H1 (cell line): ENCODE measurements at regions not wholly inside any gene's neighbourhood (a gene's known extent, or its start where the extent isn't known, plus 50 kb on each side); places are given as distances from the start of the nearest gene placed in this dataset.

Source experiments
- CEBPB ChIP-seq: IDR thresholded peaks from 2 replicates; pipeline ENCODE4 v1.6.1; 2012; ENCODE audit warnings: low read depth, low read length
- CHD7 ChIP-seq: fragments of 300-600 bp; sonication (generic); IDR thresholded peaks from 2 replicates; pipeline ENCODE4 v1.7.1; 2012; ENCODE audit warnings: low read length, moderate library complexity, mild to moderate bottlenecking, inconsistent platforms; ENCODE audit not compliant: insufficient replicate concordance
- CREB1 ChIP-seq: IDR thresholded peaks from 2 replicates; pipeline ENCODE4 v1.6.1; 2012; ENCODE audit warnings: inconsistent platforms
- EP300 ChIP-seq, 2 experiments: IDR thresholded peaks; 1 replicate in 1 of 2; 2 replicates in 1 of 2; pipeline ENCODE4 v1.6.1; 2011 to 2012; ENCODE audit warnings: low read depth in 2 of 2, low read length in 2 of 2, mild to moderate bottlenecking in 2 of 2, borderline replicate concordance in 1 of 2, inconsistent platforms in 1 of 2, moderate library complexity in 1 of 2
- EZH2 ChIP-seq: fragments of 200-600 bp; sonication (generic); IDR thresholded peaks from 2 replicates; pipeline ENCODE4 v1.7.1; 2012; ENCODE audit warnings: low read depth, mild to moderate bottlenecking, moderate library complexity, low read length, inconsistent platforms; ENCODE audit not compliant: severe bottlenecking
- HDAC2 ChIP-seq, 2 experiments: fragments of 300-600 bp in 1 of 2; sonication (generic) in 1 of 2; IDR thresholded peaks; 2 replicates each; pipeline ENCODE4 v1.6.1; 2011 to 2012; ENCODE audit warnings: low read depth in 2 of 2, low read length in 2 of 2, mild to moderate bottlenecking in 2 of 2, moderate library complexity in 2 of 2, borderline replicate concordance in 1 of 2, inconsistent platforms in 1 of 2
- RFX5 ChIP-seq: IDR thresholded peaks from 2 replicates; pipeline ENCODE4 v1.6.1; 2011; ENCODE audit warnings: low read depth, low read length, improper control_type of control experiment, borderline replicate concordance
- SUZ12 ChIP-seq: fragments of 200-600 bp; sonication (generic); IDR thresholded peaks from 2 replicates; pipeline ENCODE4 v1.6.1; 2012; ENCODE audit warnings: mild to moderate bottlenecking, inconsistent platforms, low read length, moderate library complexity, mixed read lengths
- TF ChIP-seq, protein P1 (sequence below), 3 experiments: IDR thresholded peaks; 1 replicate in 2 of 3; 2 replicates in 1 of 3; pipeline versions ENCODE4 v1.5.1 to v1.6.1; 2011; ENCODE audit warnings: low read length in 3 of 3, mild to moderate bottlenecking in 3 of 3, inconsistent platforms in 2 of 3, low read depth in 1 of 3, moderate library complexity in 1 of 3; ENCODE audit not compliant: insufficient read depth in 1 of 3; ENCODE audit errors: control extremely low read depth in 1 of 3

- TF ChIP-seq CEBPB (no peak), CREB1 (no peak), CHD7 (no peak), EZH2 (no peak), HDAC2 (IDR thresholded peaks at IDR 0.05; ENCODE audit: borderline replicate concordance in 1 of 2, low read depth in 2 of 2, low read length in 2 of 2) (no peak), SUZ12 (no peak), RFX5 (no peak), EP300 (IDR thresholded peaks at IDR 0.05; ENCODE audit: borderline replicate concordance in 1 of 2, low read depth in 2 of 2, low read length in 2 of 2) (no peak)
- TF ChIP-seq, protein P1, sequence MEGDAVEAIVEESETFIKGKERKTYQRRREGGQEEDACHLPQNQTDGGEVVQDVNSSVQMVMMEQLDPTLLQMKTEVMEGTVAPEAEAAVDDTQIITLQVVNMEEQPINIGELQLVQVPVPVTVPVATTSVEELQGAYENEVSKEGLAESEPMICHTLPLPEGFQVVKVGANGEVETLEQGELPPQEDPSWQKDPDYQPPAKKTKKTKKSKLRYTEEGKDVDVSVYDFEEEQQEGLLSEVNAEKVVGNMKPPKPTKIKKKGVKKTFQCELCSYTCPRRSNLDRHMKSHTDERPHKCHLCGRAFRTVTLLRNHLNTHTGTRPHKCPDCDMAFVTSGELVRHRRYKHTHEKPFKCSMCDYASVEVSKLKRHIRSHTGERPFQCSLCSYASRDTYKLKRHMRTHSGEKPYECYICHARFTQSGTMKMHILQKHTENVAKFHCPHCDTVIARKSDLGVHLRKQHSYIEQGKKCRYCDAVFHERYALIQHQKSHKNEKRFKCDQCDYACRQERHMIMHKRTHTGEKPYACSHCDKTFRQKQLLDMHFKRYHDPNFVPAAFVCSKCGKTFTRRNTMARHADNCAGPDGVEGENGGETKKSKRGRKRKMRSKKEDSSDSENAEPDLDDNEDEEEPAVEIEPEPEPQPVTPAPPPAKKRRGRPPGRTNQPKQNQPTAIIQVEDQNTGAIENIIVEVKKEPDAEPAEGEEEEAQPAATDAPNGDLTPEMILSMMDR (IDR thresholded peaks at IDR 0.05; ENCODE audit: control extremely low read depth in 1 of 3, insufficient read depth in 1 of 3, low read depth in 1 of 3, low read length in 3 of 3) = no peak
Observed at GRCh38 chr7:36096460-36097095, 56.5 kb upstream of the EEPD1 start.
